Liver (tissue), 3 donors: ENCODE measurements at regions not wholly inside any gene's neighbourhood (a gene's known extent, or its start where the extent isn't known, plus 50 kb on each side); places are given as distances from the start of the nearest gene placed in this dataset.

ENCODE experiments used
- HNF4A ChIP-seq, 2 donors: conservative IDR thresholded peaks; 2 replicates each; pipeline ENCODE4 v1.6.1; 2016; ENCODE audit warnings: antibody characterized with exemption in 2 of 2, mild to moderate bottlenecking in 2 of 2
- SP1 ChIP-seq: IDR thresholded peaks from 2 replicates; pipeline ENCODE4 v1.6.1; 2018; ENCODE audit warnings: antibody characterized with exemption, mild to moderate bottlenecking
- TF ChIP-seq, protein P1 (sequence below): fragments of 150-350 bp; IDR thresholded peaks from 2 replicates; pipeline ENCODE4 v1.5.1; 2017; ENCODE audit warnings: improper control_type of control experiment, low read depth, low read length; ENCODE audit not compliant: missing input control
- donor health status: healthy.
- donor health status: healthy.

DNA sequence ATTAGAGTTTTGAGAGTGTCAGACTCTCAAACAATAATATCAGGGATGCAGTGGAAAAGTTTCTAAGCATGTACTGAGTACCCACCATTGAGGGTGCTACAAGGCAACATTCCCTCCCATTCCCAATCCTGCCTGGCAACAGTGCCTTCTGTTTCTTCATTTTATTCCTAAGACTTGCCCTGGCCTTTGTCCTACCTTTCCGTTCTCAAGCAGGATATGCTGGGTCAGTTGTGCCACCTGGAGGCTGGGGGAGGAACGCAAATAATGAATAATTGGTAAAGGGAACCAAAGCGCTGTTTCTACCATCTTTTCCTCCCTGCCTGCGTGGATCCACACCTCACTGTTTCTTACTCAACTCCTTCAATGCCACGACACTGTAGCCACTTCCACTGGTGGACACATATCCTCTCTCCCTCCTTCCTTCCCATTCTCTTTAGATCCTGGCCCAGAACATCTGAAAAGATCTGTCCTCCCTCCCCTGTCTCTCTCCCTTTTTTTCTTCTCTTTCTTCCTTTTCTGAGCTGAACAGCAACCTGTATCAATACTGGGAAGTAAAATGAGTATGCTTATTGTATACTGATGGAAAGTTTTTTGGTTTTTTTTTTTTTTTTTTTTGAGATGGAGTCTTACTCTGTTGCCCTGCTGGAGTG is 149.5 kb downstream of the C9orf152 start:
- no peak for TF ChIP-seq SP1
- TF ChIP-seq, protein P1, sequence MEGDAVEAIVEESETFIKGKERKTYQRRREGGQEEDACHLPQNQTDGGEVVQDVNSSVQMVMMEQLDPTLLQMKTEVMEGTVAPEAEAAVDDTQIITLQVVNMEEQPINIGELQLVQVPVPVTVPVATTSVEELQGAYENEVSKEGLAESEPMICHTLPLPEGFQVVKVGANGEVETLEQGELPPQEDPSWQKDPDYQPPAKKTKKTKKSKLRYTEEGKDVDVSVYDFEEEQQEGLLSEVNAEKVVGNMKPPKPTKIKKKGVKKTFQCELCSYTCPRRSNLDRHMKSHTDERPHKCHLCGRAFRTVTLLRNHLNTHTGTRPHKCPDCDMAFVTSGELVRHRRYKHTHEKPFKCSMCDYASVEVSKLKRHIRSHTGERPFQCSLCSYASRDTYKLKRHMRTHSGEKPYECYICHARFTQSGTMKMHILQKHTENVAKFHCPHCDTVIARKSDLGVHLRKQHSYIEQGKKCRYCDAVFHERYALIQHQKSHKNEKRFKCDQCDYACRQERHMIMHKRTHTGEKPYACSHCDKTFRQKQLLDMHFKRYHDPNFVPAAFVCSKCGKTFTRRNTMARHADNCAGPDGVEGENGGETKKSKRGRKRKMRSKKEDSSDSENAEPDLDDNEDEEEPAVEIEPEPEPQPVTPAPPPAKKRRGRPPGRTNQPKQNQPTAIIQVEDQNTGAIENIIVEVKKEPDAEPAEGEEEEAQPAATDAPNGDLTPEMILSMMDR, result peak; percentile 81
- peak; percentile 37 to 70 for TF ChIP-seq HNF4A (conservative IDR thresholded peaks at IDR 0.05)
